HG02970 (cell line): ENCODE measurements at regions not wholly inside any gene's neighbourhood (a gene's known extent, or its start where the extent isn't known, plus 50 kb on each side); places are given as distances from the start of the nearest gene placed in this dataset.

ENCODE experiments used
- ATAC-seq: cut with Tn5 transposase; IDR thresholded peaks from one replicate; pipeline ENCODE4 v1.9.1; 2021; ENCODE audit warnings: mild to moderate bottlenecking, moderate library complexity, moderate number of reproducible peaks; ENCODE audit not compliant: unreplicated experiment, low FRiP score

DNA sequence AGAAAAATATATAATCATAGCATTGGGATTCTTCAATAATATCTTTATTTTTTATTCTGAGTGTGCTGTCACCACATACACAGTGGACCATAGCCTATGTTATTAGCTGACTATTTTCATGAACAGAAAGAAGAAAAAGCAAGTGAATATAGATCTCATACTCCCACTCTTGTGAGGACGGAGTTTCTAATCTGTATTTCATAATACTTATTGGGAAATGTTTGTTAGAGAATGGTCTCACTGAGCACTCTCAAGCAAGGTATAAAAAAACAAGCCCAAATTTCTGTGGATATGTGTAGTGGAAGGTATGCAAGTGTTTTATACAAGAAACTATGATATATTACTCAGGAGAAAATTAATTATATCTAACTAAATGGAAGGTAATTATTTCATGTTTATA is 1218.1 kb downstream of the SLITRK1 start:
- ATAC-seq = no peak

DNA sequence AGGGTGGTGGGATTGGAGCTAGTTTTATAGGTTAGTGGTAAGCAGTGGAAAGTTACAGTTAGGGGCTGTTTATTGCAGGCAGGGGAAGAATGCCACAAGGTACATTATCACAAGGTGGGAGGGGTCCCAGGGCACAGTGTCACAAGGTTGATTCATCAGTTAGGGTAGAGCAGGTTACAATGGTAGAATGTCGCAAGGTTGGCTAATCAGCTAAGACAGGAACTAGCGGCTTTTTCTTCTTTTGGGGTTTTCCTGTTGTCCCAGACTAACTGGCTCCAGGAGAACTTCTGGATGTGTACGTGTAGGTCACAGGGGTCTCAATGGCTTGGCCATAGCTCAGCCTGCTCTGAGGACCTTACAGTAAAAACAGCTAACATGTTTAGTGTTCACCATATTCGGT is 1221.1 kb downstream of the SLITRK1 start:
- no peak for ATAC-seq

DNA sequence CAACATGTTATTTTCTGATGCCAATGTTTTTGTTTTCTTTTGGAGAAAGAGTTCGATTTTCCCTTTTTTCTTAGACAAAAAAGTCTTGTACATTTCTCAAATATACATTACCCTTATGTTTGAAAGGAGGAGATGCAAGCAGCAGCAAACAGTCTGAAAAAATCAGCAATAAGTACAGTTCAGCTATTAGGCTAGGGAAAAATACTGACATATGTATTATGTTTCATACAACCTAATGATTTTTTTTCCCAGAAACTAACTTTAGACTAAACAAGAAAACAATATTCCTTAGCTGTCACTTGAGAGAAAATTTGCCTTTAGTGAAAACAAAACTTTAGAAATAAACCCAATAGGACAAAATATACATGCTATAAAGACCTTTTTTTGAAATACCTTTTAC is 1223.5 kb downstream of the SLITRK1 start:
- no peak for ATAC-seq

DNA sequence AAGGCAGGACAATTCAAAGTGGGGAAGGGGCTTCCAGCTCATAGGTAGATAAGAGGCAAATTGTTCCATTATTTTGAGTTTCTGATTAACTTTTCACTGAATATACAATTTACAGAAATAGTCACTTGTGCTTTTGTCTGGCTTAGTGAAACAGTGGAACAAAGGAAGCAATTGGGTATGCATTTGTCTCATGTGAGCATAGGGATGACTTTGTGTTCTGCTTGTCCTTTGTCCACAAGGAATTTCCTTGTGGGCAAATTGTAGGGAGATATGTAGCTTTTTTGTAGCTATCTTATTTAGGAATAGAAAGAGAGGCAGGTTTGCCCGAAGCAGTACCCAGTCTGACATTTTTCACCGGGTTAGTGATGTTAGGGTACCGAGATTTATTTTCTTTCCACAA is 1224.8 kb downstream of the SLITRK1 start:
- no peak for ATAC-seq

DNA sequence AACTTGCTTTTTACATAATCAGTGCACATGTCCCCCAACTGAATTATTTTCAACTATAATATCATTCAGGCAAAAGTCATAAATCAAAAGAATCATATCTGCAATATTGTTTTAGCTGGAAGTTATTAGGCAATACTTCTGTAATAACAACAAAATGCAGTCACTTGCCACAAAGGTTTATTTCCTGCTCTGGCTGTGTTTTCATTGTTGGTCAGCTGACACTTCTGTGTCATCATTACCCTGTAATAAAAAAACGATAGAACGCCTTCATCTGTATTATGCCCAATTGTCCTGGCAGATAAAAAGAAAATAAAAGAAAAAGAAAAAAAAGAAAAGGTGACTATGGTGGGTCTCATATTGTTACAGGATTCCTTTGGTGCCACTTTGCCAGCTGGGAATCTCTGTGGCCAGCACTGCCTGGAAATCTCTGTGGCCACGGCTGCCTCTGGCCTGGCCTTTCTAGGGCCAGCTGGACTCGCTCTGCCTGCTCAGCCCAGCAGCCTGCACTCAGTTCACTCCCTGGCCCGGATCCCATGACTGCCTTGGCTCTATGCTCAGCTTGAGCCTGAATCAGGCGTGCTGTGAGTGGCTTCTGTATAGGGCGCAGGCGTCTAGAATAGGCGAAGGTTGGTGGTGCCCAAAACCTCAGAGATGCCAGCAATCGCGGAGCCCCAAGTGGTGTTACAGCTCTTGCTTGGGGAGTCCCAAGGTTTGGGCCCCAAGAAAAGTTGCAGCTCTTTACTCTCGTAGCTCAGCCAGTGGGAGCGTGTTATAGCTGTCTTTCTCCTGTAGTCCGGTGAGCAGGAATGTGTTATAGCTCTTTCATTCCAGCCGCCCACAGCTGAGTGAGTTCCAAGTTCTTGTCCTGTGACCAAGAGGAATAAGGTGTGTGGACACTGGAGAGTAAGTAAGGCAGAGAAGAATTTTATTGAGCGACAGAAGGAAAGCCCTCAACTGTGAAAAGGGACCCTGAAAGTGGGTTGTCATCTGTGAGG is 1227.1 kb downstream of the SLITRK1 start:
- no peak for ATAC-seq

DNA sequence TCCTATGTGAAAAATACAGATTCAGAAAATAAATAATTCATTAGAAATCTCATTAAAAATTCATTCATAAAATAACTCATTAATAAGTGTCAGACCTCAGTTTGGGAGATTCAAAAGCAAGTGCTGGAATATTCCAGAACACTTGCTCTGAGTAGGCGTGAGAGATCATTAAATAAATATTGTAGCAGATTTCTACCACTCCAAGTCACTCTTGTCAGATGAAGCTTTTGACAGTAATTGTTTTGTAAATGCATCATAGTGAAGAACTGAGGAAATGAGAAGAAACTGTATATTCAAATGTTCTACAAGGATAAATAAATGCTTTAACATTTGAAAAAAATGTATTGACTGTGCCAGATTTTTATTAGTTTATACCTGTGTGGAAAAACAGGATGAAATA is 1228.1 kb downstream of the SLITRK1 start:
- ATAC-seq = no peak

DNA sequence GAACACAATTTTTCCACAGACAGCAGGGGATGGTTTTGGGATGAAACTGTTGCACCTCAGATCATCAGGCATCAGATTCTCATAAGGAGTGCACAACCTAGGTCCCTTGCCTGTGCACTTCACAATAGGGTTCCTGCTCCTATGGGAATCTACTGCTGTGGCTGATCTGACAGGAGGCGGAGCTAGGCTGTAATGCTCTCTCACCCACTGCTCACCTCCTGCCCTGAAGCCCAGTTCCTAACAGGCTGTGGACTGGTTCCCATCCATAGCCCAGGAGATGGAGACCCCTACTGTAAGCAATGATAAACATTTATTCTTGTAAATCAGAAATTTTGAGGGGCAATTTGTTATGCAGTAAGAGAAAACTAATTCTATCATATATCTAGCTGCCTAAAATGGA is 1234.7 kb downstream of the SLITRK1 start:
- no peak for ATAC-seq

DNA sequence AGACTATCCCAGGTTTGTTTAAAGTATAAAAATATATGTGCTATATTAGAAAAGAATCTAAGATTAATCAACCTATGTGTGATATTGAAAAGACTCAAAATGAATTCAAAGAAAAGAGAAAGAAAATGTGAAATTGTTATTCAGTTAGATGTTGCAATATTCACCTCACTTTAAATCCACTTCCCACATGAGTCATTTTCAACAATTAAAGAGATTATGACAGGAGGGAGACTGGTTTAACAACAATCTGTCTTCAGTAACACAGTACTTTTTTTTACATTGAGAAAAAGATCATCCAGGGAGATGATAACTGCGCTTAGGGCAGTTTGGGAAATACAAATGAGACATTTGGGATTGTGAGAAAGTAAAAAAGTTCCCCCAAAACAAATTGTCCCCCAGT is 1246.2 kb downstream of the SLITRK1 start:
- no peak for ATAC-seq

DNA sequence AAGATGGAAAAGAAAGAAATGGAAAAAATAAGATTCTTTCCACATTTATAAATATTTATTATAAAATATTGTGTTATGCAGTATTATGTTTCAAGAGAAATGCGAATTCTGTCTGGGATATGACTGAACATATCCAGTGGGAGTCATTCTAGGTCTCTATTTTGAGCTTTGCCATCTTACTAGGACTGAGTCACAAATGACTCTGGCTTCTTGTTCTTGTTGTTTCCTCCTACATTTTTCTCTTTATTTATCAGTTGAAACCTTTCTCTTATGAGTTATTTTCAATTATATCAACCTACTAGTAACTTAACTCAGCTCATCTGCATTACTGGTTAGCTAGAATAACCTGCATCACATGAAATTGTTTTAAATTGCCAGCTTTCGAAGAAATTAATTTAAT is 1247.3 kb downstream of the SLITRK1 start:
- ATAC-seq = no peak

DNA sequence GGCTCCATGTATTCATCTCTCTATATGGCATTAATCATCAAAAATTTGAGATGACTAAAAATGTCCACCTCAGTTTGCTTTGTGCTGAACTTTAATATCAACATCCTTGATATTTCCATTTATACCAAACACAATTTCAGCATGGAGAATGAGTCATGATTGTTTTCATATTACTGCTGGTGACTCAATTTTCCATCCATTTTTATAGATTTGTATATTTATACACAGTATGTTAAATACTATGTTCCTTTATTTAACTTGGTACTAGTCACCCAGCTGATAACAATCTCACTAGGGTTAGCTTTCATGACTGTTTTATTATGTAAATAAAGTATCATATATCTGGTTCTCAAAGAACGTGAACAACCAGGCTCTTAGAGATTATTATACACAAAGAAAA is 1255.1 kb downstream of the SLITRK1 start:
- no peak for ATAC-seq

DNA sequence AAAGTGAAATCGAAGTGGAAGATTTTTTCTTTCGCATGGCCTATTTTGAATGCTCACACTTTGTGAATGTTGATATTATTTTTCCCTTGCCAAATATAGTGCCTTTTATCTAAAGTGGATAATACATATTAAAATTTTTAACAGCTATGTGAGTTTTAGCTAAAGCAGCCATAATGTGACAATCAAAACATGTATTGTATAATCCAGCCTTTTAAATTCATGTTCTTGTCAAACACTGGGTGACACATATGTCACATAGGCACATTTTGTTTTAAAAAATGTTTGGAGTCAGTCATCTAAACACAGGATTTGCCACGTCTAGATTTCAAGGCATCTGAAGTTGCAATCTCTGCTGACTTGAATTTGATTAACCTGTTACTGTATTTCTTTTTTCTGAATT is 1256.6 kb downstream of the SLITRK1 start:
- no peak for ATAC-seq

DNA sequence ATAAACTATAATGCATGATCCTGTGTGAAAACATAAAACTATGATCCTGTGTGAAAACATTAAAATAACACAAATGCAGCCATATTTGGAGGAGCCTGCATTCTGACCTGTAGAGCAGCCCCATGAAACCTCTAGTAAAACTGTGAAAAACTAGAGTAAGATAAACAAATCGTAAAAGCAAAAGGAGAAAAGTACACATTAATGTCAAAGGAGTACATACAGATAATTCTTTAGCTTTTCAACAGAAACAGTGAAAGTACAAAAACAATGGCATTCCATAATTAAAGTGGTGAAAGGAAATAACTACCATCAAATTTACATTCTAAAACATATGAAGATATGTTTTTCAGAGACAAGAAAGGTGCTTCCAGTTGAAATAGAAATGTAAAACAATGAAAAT is 1267.2 kb downstream of the SLITRK1 start:
- no peak for ATAC-seq

DNA sequence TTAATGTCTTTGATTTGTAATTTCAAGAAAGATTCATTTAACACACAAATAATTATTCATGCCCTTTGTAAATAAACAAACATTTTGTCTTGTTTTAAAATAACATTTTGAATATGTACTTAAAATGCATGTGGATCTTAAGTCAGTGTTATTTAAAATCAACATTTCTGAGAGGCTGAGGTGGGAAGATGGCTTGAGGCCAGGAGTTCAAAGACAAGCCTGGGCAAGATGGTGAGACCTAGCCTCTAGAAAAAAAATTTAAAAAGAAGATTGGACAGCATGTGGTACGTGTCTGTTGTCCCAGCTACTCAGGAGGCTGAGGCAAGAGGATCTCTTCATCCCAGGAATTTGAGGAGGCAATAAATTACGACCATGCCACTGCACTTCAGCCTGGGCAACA is 1268.2 kb downstream of the SLITRK1 start:
- ATAC-seq = no peak

DNA sequence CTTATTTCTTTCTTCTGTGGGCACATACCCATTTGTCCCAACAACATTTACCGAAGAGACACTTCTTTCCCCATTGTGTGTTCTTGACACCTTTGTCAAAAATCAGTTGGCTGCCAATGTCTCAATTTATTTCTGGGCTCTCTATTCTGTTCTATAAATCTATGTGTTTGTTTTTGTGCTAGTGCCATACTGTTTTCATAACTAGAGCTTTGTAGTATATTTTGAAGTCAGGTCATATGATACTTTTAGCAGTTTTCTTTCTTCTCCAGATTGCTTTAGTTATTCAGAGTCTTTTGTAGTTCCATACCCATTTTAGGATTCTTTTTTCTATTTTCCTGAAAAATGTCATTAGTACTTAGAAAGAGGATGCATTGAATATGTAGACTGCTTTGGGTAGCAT is 1276.3 kb downstream of the SLITRK1 start:
- ATAC-seq = no peak

DNA sequence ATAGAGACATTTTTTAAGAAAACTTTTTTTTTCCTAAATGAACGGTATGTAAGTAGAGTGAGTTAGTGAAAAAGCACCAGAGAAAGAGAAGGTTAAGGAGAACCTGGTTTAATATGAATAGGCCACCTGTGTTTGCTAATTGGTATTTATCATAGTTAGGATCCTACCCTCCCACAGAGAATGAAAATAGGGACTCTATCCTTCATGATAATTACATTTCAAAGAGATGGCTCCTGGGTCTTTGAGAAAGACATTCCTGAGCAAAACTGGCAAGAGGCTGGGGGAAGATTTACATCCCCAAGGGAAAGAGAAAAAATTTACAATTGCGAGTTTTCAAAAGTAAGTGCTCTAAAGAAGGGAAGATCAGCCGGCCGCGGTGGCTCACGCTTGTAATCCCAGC is 1284.5 kb downstream of the SLITRK1 start:
- ATAC-seq = no peak

DNA sequence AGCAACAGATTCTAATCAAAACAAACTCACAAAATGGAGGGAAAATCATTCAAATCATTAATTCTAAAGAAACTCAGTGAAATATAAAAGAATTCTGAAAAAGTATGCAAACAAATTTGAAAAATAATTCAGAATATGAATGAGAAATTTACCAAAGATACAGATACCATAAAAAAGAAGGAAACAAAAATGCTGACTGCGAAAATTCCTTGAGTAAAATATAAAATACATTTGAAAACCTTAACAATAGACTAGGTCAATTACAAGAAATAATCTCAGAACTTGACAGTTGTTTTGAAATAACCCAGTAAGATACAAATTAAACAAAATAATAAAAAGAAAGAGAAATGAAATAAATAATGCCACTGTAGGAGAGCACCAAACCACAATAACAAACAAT is 1289.0 kb downstream of the SLITRK1 start:
- ATAC-seq = no peak

DNA sequence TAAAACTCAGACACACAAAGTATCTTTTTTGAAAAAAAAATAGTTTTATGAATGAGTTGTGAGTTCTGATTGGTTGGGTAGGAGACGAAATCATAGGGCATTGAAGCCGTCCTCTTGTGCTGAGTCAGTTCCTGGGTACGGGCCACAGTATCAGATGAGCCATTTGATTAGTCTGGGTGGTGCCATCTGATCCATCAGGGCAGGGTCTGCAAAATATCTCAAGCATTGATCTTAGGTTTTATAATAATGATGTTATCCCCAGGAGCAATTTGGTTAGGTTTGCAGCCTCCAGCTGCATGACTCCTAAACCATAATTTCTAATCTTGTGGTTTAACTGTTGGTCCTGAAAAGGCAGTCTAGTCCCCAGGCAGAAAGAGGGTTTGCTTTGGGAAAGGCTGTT is 1310.6 kb downstream of the SLITRK1 start:
- no peak for ATAC-seq

DNA sequence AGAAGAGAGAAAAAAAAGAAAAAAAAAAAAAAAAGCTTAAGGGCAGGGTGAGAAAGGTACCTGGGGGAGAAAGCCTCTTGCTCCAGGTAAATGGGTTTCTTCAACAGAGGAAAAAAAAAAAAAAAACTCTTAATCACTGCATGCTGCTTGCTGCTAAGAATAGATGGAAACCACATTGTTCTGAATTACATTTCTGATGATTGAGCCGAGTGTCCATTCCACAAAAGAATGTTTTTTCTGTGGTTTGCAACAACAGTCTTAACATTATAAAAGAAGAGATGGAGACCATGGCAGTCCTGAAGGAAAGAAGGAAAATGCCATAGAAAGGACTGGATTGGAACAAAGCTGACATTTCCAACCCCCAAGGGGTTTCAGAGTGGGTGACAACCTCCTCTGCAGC is 1312.7 kb downstream of the SLITRK1 start:
- ATAC-seq = no peak

DNA sequence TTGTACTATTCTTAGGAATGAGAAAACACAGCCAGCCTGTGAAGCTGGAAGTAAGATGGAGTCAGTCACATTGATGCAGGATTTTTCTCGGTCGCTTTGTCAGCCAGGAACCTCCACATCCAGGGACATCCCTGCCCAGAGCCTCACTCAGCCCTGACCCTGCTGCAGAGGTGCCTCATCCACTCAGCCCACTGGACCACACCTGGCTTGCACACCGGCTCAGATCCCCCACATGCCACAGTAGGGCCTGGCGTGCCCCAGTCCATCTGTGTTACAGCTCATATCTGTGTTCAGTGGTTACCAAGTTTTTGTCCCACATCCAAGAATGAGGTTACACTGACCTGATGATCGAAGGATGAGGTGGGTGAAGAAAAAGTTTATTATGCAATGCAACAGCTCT is 1315.4 kb downstream of the SLITRK1 start:
- no peak for ATAC-seq

DNA sequence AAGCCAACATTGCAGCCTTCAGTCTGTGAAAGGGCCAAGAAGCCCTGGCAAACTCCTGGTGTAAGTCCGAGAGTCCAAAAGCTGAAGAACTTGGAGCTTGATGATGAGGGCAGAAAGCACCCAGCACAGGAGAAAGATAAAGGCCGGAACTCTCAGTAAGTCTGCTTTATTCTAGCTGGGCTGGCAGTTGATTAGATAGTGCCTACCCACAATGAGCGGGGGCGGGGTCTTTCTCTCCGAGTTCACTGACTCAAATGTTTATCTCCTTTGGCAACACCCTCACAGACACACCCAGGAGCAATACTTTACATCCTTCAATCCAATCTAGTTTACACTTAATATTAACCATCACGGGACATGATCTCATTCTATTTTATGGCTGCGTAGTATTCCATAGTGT is 1317.1 kb downstream of the SLITRK1 start:
- no peak for ATAC-seq

DNA sequence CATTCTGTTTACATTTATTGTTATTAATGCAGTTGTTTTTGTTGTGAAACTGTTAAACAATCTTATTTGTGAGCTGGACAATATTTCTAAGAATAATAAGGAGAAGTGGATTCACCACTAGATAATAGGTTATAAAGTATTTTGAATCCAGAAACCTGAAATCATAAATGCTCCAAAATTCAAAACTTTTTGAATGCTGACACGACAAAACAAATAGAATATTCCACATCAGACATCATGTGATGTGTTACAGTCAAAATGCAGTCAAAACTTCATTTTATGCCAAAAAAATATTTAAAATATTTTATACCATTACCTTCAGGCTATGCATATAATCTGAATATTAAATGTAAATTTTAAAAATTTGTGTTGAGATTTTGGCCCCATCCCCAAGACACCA is 1321.4 kb downstream of the SLITRK1 start:
- ATAC-seq = no peak

DNA sequence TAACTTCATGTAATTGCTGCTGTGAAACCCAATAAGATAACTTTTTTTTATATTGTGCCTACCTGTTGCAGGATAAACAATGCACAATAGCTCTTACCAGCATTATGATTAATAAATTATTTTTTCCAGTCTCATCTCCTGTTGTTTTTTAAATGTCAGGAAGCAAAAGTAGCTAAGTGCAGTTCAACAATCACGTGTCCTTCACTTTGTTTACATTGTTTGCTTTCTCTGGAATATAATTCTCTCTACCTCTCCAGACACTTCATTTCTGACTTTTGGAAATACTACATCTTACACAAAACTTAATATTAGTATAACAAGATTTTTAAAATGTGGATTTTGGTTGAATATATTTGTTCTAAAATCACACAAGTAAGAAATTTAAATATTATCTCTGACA is 1359.4 kb downstream of the SLITRK1 start:
- no peak for ATAC-seq
